Kidney epithelial cell (primary cell): ENCODE measurements at regions not wholly inside any gene's neighbourhood (a gene's known extent, or its start where the extent isn't known, plus 50 kb on each side); places are given as distances from the start of the nearest gene placed in this dataset.

Experiments used
- DNase-seq: peaks from one replicate; pipeline ENCODE4 v3.0.0-alpha.2; 2010; ENCODE audit warnings: low read depth
- H3K27me3 ChIP-seq: 2 replicates; pipeline ENCODE4 v1.6.0; 2011; ENCODE audit warnings: low read length; ENCODE audit not compliant: control insufficient read depth, insufficient read depth
- H3K36me3 ChIP-seq: 2 replicates; pipeline ENCODE4 v1.5.1; 2011; ENCODE audit warnings: low read length; ENCODE audit not compliant: control insufficient read depth, insufficient read depth
- H3K4me3 ChIP-seq: 2 replicates; pipeline ENCODE4 v1.5.1; 2011; ENCODE audit warnings: low read depth, mild to moderate bottlenecking, control low read depth, low read length
- CTCF ChIP-seq: IDR thresholded peaks from 2 replicates; pipeline ENCODE4 v1.5.1; 2011; ENCODE audit warnings: mild to moderate bottlenecking, moderate library complexity, low read length, control low read depth, inconsistent platforms; ENCODE audit not compliant: insufficient read depth, poor library complexity, severe bottlenecking

GRCh38 chr4:153044036-153044435 is 107.9 kb downstream of the FHDC1 start:
- DNase-seq: no peak
- Histone ChIP-seq H3K4me3 (no peak overlapping the region), H3K36me3 (no peaks in the 10 kb centered on the region), H3K27me3 (no peaks in the 10 kb centered on the region)
- TF ChIP-seq CTCF: no peak

GRCh38 chr4:153045111-153045982 is 109.2 kb downstream of the FHDC1 start:
- H3K27me3 ChIP-seq: no peaks in the 10 kb centered on the region
- no peak for DNase-seq
- H3K36me3 ChIP-seq: no peaks in the 10 kb centered on the region
- no peak for TF ChIP-seq CTCF
- no peak overlapping the region for H3K4me3 ChIP-seq

DNA sequence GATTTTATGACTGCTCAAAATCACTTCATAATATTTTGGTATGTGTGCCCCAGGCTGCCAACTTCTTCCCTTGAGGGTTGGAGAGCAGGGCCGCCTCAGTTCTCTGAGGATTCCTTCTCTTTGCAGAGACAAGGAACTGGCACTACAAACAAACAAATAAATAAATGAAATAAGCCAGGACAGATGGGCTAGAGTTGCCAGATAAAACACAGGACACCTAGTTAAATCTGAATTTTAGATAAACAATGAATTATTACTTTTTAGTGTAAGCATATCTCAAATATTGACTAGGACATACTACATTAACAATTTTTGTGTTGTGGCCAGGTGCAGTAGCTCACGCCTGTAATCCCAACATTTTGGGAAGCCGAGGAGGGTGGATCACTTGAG is 122.5 kb downstream of the FHDC1 start:
- Histone ChIP-seq H3K4me3 (no peak overlapping the region), H3K27me3 (no peaks in the 10 kb centered on the region), H3K36me3 (no peaks in the 10 kb centered on the region)
- DNase-seq: no peak
- TF ChIP-seq CTCF: no peak

DNA sequence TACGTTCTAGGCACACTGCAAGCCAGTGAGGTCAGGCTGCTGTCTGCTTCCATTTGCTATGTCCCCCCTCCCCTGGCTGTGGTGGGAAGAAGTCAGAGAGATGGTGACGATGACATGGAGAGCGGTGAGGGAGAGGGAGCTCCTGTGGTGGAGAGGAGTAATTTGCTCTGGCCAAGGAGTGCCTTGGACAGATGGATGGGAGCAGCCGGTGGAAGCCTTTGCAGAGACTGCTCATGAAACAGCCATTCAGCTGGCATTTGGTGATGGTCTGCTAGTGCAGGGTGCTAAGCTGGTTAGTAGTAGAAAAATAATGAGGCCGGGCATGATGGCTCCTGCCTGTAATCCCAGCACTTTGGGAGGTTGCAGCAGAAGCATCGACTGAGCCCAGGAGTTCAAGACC is 124.1 kb downstream of the FHDC1 start:
- Histone ChIP-seq H3K27me3 (no peaks in the 10 kb centered on the region), H3K36me3 (no peaks in the 10 kb centered on the region), H3K4me3 (no peak overlapping the region)
- TF ChIP-seq CTCF: no peak
- DNase-seq: no peak

GRCh38 chr4:153061971-153062370 is 125.8 kb downstream of the FHDC1 start:
- DNase-seq: no peak
- TF ChIP-seq CTCF: no peak
- Histone ChIP-seq H3K36me3 (no peaks in the 10 kb centered on the region), H3K4me3 (no peak overlapping the region), H3K27me3 (no peaks in the 10 kb centered on the region)
